KMS-11 (cell line): ENCODE measurements at regions not wholly inside any gene's neighbourhood (a gene's known extent, or its start where the extent isn't known, plus 50 kb on each side); places are given as distances from the start of the nearest gene placed in this dataset.

ENCODE experiments used
- H2AFZ ChIP-seq: fragments of 200-600 bp; sonication (generic); 2 replicates; pipeline ENCODE4 v1.6.1; 2016; ENCODE audit warnings: antibody characterized with exemption, mixed run types, low read depth
- H3K27ac ChIP-seq: fragments of 200-600 bp; sonication (generic); 2 replicates; pipeline ENCODE4 v1.6.1; 2016; ENCODE audit warnings: mild to moderate bottlenecking, mixed run types
- H3K27me3 ChIP-seq: fragments of 200-600 bp; sonication (generic); 2 replicates; pipeline ENCODE4 v1.6.1; 2017; ENCODE audit warnings: mild to moderate bottlenecking, low read depth, mixed run types, moderate library complexity; ENCODE audit not compliant: insufficient read depth
- H3K36me3 ChIP-seq: fragments of 200-600 bp; sonication (generic); 2 replicates; pipeline ENCODE4 v1.6.1; 2017; ENCODE audit warnings: mild to moderate bottlenecking, mixed run types; ENCODE audit not compliant: insufficient read depth
- H3K4me1 ChIP-seq: fragments of 200-600 bp; sonication (generic); 2 replicates; pipeline ENCODE4 v1.6.1; 2016; ENCODE audit warnings: mild to moderate bottlenecking, low read depth, mixed run types; ENCODE audit not compliant: poor library complexity, severe bottlenecking
- H3K4me2 ChIP-seq: fragments of 200-600 bp; sonication (generic); 2 replicates; pipeline ENCODE4 v1.7.0; 2016; ENCODE audit warnings: mild to moderate bottlenecking, mixed run types
- H3K4me3 ChIP-seq: fragments of 200-600 bp; sonication (generic); IDR thresholded peaks from 2 replicates; pipeline ENCODE4 v1.6.1; 2017; ENCODE audit warnings: low read depth, low read length, mixed read lengths; ENCODE audit not compliant: insufficient read depth
- H3K79me2 ChIP-seq: fragments of 200-600 bp; sonication (generic); 2 replicates; pipeline ENCODE4 v1.6.1; 2016; ENCODE audit warnings: low read depth, mixed run types; ENCODE audit not compliant: insufficient read depth
- H3K9ac ChIP-seq: fragments of 200-600 bp; sonication (generic); 2 replicates; pipeline ENCODE4 v1.6.1; 2016; ENCODE audit warnings: mild to moderate bottlenecking, mixed run types
- H4K20me1 ChIP-seq: fragments of 200-600 bp; sonication (generic); 2 replicates; pipeline ENCODE4 v1.6.1; 2016; ENCODE audit warnings: mild to moderate bottlenecking, mixed run types; ENCODE audit not compliant: insufficient read depth
- TF ChIP-seq, protein P1 (sequence below): fragments of 200-600 bp; sonication (generic); conservative IDR thresholded peaks from 2 replicates; pipeline ENCODE4 v1.6.1; 2017; ENCODE audit warnings: low read depth, mild to moderate bottlenecking, antibody characterized with exemption, low read length, moderate library complexity, mixed read lengths

DNA sequence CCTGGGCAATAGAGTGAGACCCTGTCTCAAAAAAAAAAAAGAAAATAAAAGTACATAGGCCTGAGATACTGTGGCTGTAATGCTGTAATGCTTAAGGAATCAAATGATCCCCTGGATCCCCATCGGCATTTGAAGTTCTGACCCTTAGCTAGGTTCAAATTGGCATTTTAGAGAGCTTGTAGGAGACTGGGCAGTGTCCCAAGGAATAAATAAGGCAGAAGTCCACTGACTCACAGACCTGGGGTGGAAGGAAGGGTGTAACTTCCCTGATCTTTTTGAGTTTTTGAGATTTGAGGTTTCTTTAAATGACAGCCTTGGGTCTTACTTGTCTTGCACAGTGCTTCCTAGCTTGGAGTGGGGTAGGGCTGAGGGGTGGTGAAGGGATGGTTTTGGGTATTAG, 553.7 kb downstream of the SLC4A3 start:
- Histone ChIP-seq H3K4me2 (no peak overlapping the region), H3K4me1 (no peaks in the 10 kb centered on the region), H3K27me3 (no peaks in the 10 kb centered on the region), H3K27ac (no peak overlapping the region), H2AFZ (no peak overlapping the region), H3K9ac (no peak overlapping the region), H3K36me3 (no peaks in the 10 kb centered on the region), H3K79me2 (no peaks in the 10 kb centered on the region), H4K20me1 (no peaks in the 10 kb centered on the region), H3K4me3 (no peak overlapping the region)
- TF ChIP-seq, protein P1, sequence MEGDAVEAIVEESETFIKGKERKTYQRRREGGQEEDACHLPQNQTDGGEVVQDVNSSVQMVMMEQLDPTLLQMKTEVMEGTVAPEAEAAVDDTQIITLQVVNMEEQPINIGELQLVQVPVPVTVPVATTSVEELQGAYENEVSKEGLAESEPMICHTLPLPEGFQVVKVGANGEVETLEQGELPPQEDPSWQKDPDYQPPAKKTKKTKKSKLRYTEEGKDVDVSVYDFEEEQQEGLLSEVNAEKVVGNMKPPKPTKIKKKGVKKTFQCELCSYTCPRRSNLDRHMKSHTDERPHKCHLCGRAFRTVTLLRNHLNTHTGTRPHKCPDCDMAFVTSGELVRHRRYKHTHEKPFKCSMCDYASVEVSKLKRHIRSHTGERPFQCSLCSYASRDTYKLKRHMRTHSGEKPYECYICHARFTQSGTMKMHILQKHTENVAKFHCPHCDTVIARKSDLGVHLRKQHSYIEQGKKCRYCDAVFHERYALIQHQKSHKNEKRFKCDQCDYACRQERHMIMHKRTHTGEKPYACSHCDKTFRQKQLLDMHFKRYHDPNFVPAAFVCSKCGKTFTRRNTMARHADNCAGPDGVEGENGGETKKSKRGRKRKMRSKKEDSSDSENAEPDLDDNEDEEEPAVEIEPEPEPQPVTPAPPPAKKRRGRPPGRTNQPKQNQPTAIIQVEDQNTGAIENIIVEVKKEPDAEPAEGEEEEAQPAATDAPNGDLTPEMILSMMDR: no peak

DNA sequence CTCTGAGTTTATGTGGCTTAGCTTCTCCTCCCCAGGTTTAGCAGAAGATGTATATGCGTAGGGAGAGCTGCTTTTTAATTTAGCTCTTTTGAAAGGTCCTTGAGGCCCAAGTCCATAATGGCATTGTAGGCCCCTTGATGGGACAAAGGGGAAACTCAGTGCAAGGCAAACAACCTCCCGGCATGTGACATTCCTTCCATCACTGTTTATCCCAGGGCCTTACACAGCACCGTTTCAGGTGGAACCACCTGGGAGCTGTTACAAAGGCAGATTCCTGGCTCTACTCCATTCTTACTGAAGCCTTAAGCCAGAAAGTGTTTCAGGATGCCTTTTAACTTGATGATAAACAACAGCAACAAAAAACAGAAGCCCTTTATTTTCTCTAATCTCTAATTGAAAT, 555.4 kb downstream of the SLC4A3 start:
- Histone ChIP-seq H3K4me3 (no peak overlapping the region), H3K27ac (no peak overlapping the region), H3K36me3 (no peaks in the 10 kb centered on the region), H3K27me3 (no peaks in the 10 kb centered on the region), H2AFZ (no peak overlapping the region), H4K20me1 (no peaks in the 10 kb centered on the region), H3K4me1 (no peaks in the 10 kb centered on the region), H3K79me2 (no peaks in the 10 kb centered on the region), H3K4me2 (no peak overlapping the region), H3K9ac (no peak overlapping the region)
- TF ChIP-seq, protein P1: no peak

DNA sequence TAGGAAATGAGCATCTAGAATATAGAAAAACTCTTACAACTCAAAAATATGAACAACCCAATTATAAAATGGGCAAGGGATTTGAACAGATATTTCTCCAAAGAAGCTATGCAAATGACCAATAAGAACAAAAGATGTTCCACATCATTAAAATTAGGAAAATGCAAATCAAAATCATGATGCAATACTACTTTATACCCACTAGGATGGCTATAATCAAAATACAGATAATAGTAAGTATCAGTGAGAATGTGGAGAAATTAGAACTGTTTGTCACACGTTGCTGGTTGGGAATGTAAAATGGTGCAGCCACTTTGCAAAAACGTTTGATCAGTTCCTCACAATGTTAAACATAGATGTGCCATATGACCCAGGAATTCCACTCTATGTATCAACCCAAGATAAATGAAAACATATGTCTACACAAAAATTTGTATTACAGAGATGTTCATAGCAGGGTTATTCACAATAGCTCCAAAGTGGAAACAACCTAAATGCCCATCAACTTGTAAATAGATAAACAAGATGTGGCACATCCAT, 558.4 kb downstream of the SLC4A3 start:
- Histone ChIP-seq H3K27ac (no peak overlapping the region), H4K20me1 (no peaks in the 10 kb centered on the region), H3K27me3 (no peaks in the 10 kb centered on the region), H2AFZ (no peak overlapping the region), H3K4me3 (no peak overlapping the region), H3K36me3 (no peaks in the 10 kb centered on the region), H3K79me2 (no peaks in the 10 kb centered on the region), H3K4me2 (no peak overlapping the region), H3K4me1 (no peaks in the 10 kb centered on the region), H3K9ac (no peak overlapping the region)
- TF ChIP-seq, protein P1: no peak

DNA sequence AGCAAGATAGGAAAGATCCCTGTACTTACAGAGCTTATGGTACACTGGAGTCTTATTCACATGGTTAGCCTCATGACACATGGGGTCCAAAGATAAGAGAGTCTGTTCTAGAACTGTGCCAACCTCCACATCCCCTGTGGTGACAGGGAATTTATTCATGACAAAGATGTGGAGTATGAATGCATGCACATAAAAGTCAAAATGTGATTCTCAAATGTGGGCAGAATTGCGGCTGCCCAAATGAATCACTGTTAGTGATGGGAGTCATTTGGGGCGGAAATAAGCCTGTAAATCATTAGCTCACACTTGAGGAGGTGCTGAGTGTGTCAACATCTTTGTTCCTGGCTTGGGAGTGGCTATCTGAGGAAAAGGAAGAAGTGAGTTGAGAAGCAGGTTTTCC, 560.6 kb downstream of the SLC4A3 start:
- Histone ChIP-seq H3K4me2 (no peak overlapping the region), H3K9ac (no peak overlapping the region), H4K20me1 (no peaks in the 10 kb centered on the region), H3K27ac (no peak overlapping the region), H3K27me3 (no peaks in the 10 kb centered on the region), H3K4me1 (no peaks in the 10 kb centered on the region), H3K4me3 (no peak overlapping the region), H3K79me2 (no peaks in the 10 kb centered on the region), H3K36me3 (no peaks in the 10 kb centered on the region), H2AFZ (no peak overlapping the region)
- TF ChIP-seq, protein P1: no peak

DNA sequence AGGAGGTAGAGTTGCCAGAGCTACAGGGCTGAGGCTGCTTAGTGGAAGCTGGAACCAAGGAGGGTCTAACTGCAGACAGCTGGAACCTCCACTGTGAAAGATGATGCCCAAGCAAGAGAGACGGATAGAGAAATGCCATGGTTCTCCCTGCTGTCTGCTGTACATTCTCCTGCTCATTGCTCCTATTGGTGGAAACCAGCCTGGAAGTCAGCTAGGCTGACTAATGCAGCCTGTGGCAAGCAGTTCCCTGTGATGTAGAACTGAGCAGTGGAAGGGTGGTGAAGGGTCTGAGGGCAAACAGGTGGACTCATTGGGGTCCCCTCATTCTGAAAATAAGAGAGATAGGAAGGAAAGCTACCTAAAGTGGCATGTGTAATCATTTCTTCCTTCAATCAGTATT, 563.6 kb downstream of the SLC4A3 start:
- no peak overlapping the region for H3K4me2 ChIP-seq
- H3K4me1 ChIP-seq: no peaks in the 10 kb centered on the region
- H4K20me1 ChIP-seq: no peaks in the 10 kb centered on the region
- TF ChIP-seq, protein P1: no peak
- no peak overlapping the region for H2AFZ ChIP-seq
- no peaks in the 10 kb centered on the region for H3K27me3 ChIP-seq
- no peaks in the 10 kb centered on the region for H3K79me2 ChIP-seq
- H3K27ac ChIP-seq: no peak overlapping the region
- no peak overlapping the region for H3K9ac ChIP-seq
- H3K36me3 ChIP-seq: no peaks in the 10 kb centered on the region
- H3K4me3 ChIP-seq: no peak overlapping the region
